Suprapubic skin (tissue), 3 donors: ENCODE measurements at regions not wholly inside any gene's neighbourhood (a gene's known extent, or its start where the extent isn't known, plus 50 kb on each side); places are given as distances from the start of the nearest gene placed in this dataset.

ENCODE experiments used
- CTCF ChIP-seq, 2 donors: fragments of 200-600 bp in 1 of 2; fragments of 450-650 bp in 1 of 2; sonication (generic) in 1 of 2; IDR thresholded peaks; one replicate each; pipeline ENCODE4 v1.5.1; 2016 to 2019; ENCODE audit warnings: antibody characterized with exemption in 2 of 2, mild to moderate bottlenecking in 1 of 2, moderate library complexity in 1 of 2
- EP300 ChIP-seq: sonication (generic); formaldehyde crosslinking; IDR thresholded peaks from one replicate; pipeline ENCODE4 v1.6.1; 2017; ENCODE audit warnings: antibody characterized with exemption

GRCh38 chr5:152086668-152087067 is 162.0 kb upstream of the GLRA1 start:
- no peak for TF ChIP-seq CTCF (IDR thresholded peaks at IDR 0.05)
- TF ChIP-seq EP300 = no peak
